Right atrium auricular region (tissue), 2 donors: ENCODE measurements at regions not wholly inside any gene's neighbourhood (a gene's known extent, or its start where the extent isn't known, plus 50 kb on each side); places are given as distances from the start of the nearest gene placed in this dataset.
"Not testable (repeated sequence)": the region's sequence is repeated elsewhere in the genome, so short reads cannot be mapped to it uniquely, and the experiment has no call there.

Experiments used
- DNase-seq: peaks from one replicate; pipeline ENCODE4 v3.0.0-alpha.2; 2019; ENCODE audit warnings: low spot score
- H3K27ac ChIP-seq, 2 donors: fragments of 200-600 bp; sonication (generic); 1 replicate in 1 of 2; 2 replicates in 1 of 2; pipeline ENCODE4 v1.5.1; 2016 to 2019
- H3K27me3 ChIP-seq, 2 donors: fragments of 200-600 bp; sonication (generic); one replicate each; pipeline versions ENCODE4 v1.5.1 to v1.6.0; 2017 to 2019
- H3K36me3 ChIP-seq: fragments of 200-600 bp; sonication (generic); one replicate; pipeline ENCODE4 v1.5.1; 2016
- H3K4me1 ChIP-seq, 2 donors: fragments of 200-600 bp; sonication (generic); one replicate each; pipeline versions ENCODE4 v1.5.1 to v1.6.0; 2017 to 2019
- H3K4me3 ChIP-seq, 2 donors: fragments of 200-600 bp; sonication (generic); 1 replicate in 1 of 2; 2 replicates in 1 of 2; pipeline ENCODE4 v1.5.1; 2017 to 2019; ENCODE audit warnings: mild to moderate bottlenecking in 1 of 2, moderate library complexity in 1 of 2
- H3K9me3 ChIP-seq, 2 donors: fragments of 200-600 bp; sonication (generic); one replicate each; pipeline ENCODE4 v1.5.1; 2019
- TF ChIP-seq, protein P1 (sequence below), 2 donors: fragments of 200-600 bp; sonication (generic); IDR thresholded peaks; one replicate each; pipeline ENCODE4 v1.5.1; 2019; ENCODE audit warnings: antibody characterized with exemption in 2 of 2

DNA sequence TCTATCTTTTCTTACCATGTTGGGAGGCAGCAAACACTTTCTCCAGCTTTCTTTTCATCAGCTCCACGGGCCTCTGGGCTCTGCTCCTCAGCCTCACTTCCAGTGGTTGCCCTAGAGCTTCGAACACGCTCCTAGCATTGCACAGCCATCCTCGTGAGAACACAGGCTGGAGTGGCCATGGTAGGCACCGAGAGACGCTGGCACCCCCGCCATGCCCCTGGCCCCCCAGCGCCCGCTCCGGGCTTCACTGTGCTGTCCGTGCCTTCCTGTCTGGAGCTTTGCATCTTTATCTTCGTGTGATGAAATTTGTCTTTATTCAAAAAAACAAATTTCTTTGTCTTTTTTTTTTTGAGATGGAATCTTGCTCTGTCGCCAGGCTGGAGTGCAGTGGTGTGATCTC is 352.2 kb downstream of the TMEM121 start:
- no peaks in the 10 kb centered on the region for H3K36me3 ChIP-seq
- TF ChIP-seq, protein P1, sequence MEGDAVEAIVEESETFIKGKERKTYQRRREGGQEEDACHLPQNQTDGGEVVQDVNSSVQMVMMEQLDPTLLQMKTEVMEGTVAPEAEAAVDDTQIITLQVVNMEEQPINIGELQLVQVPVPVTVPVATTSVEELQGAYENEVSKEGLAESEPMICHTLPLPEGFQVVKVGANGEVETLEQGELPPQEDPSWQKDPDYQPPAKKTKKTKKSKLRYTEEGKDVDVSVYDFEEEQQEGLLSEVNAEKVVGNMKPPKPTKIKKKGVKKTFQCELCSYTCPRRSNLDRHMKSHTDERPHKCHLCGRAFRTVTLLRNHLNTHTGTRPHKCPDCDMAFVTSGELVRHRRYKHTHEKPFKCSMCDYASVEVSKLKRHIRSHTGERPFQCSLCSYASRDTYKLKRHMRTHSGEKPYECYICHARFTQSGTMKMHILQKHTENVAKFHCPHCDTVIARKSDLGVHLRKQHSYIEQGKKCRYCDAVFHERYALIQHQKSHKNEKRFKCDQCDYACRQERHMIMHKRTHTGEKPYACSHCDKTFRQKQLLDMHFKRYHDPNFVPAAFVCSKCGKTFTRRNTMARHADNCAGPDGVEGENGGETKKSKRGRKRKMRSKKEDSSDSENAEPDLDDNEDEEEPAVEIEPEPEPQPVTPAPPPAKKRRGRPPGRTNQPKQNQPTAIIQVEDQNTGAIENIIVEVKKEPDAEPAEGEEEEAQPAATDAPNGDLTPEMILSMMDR (IDR thresholded peaks at IDR 0.05), result no peak
- H3K4me1 ChIP-seq, result no peaks in the 10 kb centered on the region
- no peaks in the 10 kb centered on the region for H3K9me3 ChIP-seq
- H3K27me3 ChIP-seq, result no peaks in the 10 kb centered on the region
- H3K4me3 ChIP-seq, result no peak overlapping the region
- DNase-seq, result no peak
- no peak overlapping the region for H3K27ac ChIP-seq

DNA sequence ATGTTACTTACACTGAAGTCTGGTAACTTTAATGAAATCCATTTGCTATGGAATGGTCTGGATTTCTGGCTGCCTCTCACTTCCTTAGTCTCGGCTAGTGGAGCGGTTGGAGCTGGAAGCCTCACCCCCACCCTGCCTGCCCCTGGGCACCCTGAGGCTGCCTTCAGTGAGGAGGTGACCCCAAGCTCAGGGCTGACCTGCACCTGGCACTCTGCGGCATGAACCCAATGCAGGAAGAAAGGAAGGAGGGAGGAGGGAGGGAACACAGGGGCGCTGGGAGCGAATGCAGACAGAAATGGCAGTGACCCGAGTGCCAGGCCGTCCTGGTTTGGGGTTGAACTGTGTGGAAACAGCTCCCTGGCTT is 353.1 kb downstream of the TMEM121 start:
- H3K9me3 ChIP-seq, result no peaks in the 10 kb centered on the region
- no peak for DNase-seq
- no peaks in the 10 kb centered on the region for H3K4me1 ChIP-seq
- no peaks in the 10 kb centered on the region for H3K36me3 ChIP-seq
- H3K4me3 ChIP-seq, result no peak overlapping the region
- H3K27ac ChIP-seq, result no peak overlapping the region
- TF ChIP-seq, protein P1 (IDR thresholded peaks at IDR 0.05), result no peak
- no peaks in the 10 kb centered on the region for H3K27me3 ChIP-seq

DNA sequence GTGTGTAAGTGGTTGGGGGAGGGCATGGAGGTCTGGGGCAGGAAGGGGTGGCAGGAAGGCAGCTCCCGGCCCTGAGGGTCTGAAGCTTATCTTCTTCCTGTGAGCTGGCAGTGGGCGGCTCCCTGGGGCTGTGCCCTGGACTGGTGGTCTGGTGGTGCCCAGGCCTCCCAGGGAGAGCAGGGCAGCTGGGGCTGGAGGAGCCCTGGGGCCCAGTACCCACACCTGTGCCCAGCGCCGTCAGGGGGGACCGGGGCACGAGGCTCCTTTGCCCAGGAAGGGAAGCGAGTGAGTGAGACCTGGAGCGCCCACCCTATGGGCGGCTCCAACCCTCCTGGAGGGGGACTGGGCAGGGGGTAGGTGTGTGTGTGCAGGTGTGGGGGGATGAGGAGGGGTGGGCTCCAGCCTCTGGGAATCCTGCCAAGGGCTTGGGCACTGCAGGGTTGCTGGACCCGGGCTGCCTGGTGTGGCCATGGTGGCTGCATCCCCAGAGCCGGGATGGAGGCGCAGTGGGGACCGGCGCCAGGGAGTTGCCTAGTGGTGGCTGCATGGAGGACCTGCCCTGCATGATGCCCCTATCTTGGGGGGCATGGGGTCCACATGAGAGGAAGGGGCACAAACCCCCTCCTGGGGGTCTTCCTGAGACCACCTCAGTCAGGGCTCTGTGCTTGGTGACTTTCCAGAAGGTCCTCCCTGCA is 353.6 kb downstream of the TMEM121 start:
- no peaks in the 10 kb centered on the region for H3K36me3 ChIP-seq
- H3K27ac ChIP-seq, result no peak overlapping the region
- TF ChIP-seq, protein P1 (IDR thresholded peaks at IDR 0.05), result no peak
- H3K9me3 ChIP-seq, result no peaks in the 10 kb centered on the region
- DNase-seq, result no peak
- no peaks in the 10 kb centered on the region for H3K4me1 ChIP-seq
- no peak overlapping the region for H3K4me3 ChIP-seq
- no peaks in the 10 kb centered on the region for H3K27me3 ChIP-seq

DNA sequence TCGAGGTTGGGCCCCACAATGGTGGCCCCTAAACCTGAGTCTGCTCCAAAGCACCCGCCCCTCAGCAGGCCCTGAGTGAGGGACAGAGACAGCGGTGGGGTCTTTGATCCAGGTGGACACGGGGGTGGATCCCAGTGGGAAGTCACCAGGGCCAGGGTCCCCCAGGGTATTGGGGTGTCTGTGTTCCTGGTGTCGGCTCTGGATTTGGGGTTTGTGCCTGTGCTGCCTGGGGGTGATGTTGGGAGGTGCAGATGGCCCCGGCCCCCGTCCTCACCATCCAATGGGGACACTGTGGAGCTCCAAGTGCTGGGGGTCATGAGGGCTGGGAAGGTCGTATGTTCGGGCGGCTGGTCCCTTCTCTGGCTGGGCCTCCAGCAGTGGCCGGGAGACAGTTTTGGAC is 354.2 kb downstream of the TMEM121 start:
- Histone ChIP-seq H3K9me3 (no peaks in the 10 kb centered on the region), H3K4me1 (no peaks in the 10 kb centered on the region), H3K27ac (no peak overlapping the region), H3K27me3 (no peaks in the 10 kb centered on the region), H3K36me3 (no peaks in the 10 kb centered on the region), H3K4me3 (no peak overlapping the region)
- TF ChIP-seq, protein P1 (IDR thresholded peaks at IDR 0.05), result no peak
- no peak for DNase-seq

DNA sequence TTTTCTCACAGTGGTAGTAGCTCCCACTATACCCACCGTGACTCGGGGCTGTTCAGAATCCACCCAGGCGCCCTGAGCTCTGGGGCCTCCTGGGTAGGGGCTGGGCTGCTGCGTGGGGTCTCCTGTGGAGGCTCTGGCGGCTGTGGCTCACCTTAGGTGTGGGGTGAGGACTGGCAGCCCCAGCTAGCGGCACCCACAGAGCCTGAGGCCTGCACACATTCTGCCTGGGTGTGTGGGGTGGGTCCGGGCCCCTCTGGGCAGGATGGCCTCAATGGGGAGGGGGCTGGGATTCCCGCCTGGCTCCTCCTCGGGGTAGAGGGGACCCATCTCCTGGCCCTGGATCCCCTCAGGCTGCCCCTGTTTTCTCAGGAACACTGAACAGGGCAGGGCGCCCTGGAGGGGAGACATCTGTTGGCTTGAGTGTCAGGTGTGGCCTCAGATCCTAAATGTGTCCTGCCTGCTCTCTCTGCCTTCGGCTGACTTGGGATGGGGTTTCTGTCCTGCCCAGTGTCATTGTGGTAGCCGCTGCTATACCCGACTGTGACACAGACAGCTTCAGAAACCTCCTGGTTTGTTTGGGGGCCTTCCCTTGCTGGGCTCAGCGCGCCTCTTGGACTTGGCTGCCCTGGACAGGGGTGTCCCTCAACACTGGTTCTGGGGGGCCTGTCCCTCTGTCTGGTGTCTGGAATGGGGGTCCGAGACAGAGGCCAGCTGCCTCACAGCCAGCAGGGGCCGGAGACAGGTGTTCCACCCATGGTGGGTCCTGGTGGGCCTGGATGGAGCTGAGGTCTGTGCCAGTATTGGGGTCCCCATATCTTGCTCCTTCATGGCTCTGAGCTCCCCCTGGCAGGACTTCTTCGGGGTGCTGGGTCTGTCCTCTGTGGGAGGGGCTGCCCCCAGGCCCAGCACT is 354.9 kb downstream of the TMEM121 start:
- Histone ChIP-seq H3K4me3 (no peak overlapping the region), H3K9me3 (no peaks in the 10 kb centered on the region), H3K27ac (no peak overlapping the region), H3K4me1 (no peaks in the 10 kb centered on the region), H3K36me3 (no peaks in the 10 kb centered on the region), H3K27me3 (no peaks in the 10 kb centered on the region)
- no peak for DNase-seq
- TF ChIP-seq, protein P1 (IDR thresholded peaks at IDR 0.05), result no peak

DNA sequence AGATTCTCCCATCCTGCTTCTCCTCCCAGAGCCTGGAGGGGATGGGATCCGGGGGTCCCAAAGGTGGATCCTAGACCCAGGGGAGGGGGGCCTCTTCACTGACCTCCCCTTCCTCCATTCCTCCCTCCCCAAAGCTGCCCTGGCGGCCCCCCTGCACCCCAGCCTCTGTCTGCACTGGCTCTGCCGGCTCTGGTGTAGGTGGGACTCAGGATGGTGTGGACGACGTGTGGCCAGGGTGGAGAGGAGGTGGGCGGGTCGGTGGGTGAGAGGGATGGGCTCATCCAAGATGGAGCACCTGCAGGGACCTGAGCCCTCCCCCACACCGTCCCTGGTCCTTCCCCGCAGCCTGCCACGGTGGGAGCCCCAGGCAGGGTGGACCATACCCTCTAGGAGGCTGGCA is 355.6 kb downstream of the TMEM121 start:
- H3K27me3 ChIP-seq, result not testable (repeated sequence)

More for the DNA sequence above, 355.6 kb downstream of the TMEM121 start:
- not testable (repeated sequence) for H3K9me3 ChIP-seq, H3K36me3 ChIP-seq, H3K4me1 ChIP-seq, DNase-seq, H3K27ac ChIP-seq, H3K4me3 ChIP-seq
